GM19023 (cell line): ENCODE measurements at regions not wholly inside any gene's neighbourhood (a gene's known extent, or its start where the extent isn't known, plus 50 kb on each side); places are given as distances from the start of the nearest gene placed in this dataset.

Experiments
- ATAC-seq: cut with Tn5 transposase; IDR thresholded peaks from one replicate; pipeline ENCODE4 v1.9.1; 2021; ENCODE audit warnings: mild to moderate bottlenecking, moderate library complexity; ENCODE audit not compliant: unreplicated experiment

DNA sequence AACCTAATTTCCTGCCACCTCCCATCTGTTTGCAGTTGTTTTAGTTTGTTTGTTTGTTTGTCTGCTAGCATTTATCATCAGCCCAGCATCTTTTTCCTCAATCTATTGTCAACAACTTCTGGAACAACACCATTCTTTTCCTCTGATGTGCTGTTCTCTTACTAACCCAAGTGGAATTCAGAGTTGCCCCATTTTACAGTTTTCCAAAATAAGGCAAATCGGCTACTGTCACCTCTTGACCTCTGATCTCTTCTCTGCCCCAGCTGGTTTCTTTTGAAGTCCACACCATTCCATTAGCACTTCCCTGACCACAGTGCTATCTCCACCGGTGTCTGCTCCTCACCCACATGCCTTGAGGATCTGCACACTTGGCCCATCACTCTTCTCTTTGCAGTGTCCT, 102.4 kb downstream of the EFNB2 start:
- no peak for ATAC-seq

DNA sequence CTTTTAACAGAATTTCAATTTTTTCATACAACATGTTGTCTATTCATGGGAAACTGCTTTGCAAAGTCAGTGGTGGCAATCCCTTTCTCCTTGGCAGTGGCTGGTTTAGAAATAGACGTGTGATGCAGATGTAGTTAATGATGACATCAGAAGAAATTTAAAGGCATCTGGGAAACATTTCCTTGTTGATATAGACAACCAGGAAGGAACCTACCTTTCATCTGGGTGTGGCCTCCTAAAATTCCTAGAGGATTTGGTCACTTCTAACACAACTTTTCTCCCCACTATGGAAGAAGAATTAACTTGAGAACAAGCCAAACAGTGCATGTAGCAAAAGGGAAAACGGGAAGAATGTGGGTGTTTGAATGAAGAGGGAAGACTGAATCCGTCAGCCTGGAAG, 102.8 kb downstream of the EFNB2 start:
- no peak for ATAC-seq

DNA sequence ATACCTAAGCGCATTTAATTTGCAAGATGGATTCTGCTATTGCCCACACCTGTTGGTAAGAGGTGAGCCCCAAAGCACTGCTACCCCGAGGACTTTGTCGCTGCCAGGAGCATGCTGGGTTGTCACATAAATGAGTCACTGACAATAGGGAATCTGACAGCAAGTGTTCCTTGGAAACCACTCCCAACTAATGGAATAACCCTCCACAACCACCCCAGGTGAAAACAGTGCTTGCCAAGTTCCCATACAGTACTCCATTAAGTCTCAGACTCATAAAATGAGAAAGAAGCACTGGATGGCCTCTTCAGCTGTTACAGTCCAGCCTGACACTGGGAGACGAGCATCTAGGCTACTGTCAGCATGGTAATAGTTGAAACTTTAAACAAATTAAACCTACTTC, 108.6 kb downstream of the EFNB2 start:
- no peak for ATAC-seq

DNA sequence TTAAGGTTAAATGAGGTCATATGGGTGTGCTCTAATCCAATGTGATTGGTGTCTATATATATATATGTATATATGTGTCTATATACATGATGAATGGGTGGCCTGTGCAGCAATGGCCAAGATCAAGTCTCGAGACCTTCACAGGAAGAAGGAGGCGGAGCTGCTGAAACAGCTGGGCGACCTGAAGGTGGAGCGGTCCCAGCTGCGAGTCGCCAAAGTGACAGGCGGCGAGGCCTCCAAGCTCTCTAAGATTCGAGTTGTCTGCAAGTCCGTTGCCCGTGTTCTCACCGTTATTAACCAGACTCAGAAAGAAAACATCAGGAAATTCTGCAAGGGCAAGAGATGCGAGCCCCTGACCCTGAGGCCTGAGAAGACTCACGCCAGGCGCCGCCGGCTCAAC, 109.8 kb downstream of the EFNB2 start:
- ATAC-seq: no peak

DNA sequence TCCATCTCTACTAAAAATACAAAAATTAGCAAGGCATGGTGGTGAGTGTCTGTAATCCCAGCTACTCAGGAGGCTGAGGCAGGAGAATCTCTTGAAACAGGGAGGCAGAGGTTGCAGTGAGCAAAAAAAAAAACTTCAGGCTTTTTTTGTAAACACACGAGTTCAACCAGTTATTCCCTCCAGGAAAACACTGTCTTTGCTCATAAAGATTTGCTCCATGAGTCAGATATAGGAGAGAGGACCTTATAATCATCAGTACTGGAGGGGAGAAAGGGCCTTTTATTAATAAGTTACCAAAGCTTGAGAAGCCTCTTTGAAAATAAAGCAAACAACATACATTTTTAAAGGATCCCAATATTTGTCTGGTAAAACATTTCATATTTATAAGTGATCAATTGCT, 110.7 kb downstream of the EFNB2 start:
- no peak for ATAC-seq

DNA sequence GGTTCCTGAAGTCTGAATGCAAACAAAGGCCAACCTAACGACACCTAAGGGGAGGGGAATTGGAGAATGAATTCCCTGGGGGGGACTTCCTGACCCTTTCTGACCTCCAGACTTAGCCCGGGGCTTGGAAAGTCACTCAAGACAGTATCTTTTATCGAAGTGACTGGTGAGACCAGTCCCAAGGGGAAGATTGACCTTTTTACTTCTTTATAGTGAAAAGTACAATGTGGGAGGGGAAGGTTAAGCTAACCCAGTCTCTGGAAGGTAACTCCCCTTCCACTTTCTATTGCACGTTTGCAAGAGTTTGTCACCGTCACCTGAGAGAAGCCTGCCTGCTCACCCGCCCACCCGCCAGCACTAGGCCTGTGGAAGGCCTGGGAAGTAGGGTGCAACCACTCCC, 111.9 kb downstream of the EFNB2 start:
- ATAC-seq: no peak

DNA sequence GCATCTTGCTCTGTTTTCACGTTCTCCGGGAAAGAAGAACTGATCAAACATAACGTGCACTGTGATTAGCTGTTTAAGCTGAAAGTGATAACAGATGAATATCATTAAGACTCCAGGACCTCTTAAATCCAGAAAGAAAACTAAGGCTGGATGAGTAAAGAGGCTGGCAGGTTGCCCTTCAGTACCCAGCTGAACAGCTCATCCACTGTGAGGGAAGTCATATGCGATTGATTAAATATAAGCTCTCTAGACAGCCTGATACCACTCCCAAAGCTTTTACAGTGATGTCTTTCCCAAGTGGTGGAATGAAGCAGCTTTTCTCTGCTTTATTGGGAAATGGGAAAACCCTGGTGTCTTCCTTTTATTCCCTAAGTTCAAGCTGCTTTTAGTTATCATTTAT, 116.9 kb downstream of the EFNB2 start:
- no peak for ATAC-seq

DNA sequence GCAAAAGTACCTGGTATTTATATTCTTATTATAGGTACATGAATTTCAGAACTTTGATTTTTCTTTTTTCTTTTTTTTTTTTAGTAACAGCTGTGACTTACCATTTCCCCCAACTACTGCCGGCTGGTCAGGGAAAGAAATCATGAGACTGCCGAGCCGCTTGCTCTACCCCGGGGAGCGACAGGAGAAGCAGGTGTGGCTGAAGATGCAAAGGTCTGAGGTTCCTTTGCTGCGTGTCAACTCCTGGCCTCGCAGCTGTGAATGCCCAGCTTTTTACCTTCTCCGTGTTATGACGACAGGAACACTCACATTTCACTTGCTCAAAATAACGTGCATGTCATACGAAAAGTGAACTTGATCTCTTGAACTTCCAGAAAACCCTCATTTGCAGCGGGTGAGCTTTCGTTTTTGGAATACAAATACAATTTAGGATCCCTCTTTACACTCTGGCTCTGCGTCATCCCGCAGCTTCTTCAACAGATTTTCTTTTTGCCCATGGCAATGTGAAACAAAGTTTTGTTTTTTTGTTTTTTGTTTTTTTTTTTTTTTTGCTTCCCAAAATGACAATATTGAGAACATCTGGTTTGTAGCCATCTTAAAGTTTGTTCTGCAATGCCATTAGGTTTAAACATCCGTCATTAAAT, 117.9 kb downstream of the EFNB2 start:
- ATAC-seq: no peak

DNA sequence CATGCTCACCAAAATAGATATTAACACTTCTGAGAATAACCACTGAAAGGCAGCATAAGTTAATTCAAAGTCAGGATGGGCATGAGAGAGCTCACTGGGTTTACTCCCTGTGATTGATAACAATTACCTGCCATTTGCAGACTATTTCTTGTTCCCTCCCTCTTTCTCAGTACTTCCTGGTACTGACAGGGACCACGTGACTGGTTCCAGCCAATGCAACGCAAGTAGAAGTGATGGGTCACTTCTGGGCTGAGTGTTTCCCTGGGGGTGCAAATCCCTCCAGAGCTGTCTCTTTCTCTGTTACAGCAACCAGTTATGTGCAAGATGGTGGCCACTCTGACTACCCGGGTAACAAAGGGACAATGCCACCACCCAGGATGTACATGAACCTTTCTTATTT, 118.8 kb downstream of the EFNB2 start:
- ATAC-seq: no peak

DNA sequence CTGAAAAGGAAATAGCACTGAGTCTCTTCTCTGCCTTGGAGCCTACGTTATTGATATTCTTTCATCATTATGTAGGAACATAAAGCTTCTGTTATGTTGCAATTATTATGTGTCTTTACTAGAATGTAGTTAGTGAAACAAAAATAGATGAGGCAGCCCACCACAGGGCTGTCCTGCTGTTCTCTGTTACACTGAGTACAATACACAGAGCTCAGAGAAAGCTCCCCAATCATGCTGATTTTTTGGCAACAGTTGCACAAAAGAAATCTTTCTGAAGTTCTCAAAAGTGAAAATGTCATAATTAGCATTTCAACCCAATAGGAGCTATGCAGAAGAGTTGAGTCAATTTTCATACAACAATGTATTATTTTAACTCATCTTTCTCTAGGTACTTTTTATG, 119.5 kb downstream of the EFNB2 start:
- ATAC-seq: no peak

DNA sequence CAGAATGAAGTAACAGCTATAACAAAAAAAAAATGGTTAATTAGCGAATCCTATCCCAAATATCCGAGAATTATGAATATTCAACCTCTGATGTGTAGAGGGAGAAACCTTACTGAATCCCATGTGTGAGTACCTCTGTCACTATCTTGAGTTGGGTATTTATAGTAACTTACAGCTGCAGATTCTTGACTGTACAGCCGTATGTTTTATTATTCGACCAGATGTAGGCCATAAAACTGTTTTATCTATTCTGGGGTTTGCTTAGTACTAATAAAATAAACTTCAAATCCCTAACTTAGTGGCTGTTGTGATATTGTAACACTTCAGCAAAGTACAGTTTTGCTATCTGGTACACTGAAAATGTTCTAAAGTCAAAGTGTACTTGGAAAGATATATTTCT, 120.0 kb downstream of the EFNB2 start:
- ATAC-seq: no peak

DNA sequence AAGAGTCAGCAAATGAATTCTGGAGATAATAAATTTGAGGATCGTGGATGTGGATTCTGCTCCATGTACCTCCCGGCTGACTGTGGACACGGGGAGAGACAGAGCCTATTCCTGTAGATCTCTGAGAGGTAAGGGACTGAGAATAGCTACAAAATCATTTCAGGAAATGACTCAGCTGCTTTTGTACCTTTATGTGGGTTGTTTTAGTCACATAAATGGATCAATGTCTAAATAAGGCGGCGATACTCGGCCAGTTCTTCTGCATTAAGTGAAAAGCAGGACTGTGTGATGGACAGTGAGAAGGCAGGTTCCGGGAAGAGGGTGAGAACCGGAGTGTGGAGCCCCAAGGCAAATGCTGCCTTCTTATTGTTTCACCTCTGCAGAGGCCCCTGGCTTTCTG, 128.1 kb downstream of the EFNB2 start:
- ATAC-seq: no peak

DNA sequence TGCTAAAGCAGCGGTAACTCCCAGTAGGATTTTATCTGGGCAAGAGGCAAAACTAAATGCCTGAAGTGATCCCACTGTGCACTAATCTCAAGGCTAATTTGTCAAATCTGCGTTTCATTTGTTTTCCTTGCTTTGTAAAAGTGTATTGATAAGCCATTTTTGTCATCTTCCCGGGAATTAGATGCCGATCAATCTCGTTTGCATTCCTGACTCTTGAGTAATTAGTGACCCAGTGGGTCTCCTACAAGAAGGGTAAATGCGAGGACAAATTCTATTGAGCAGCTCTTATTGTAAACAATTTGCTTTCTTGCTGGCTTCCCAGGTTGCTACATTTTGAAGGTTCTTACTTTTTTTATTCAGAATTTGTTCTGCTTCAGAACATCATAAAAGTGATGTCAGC, 129.7 kb downstream of the EFNB2 start:
- no peak for ATAC-seq

DNA sequence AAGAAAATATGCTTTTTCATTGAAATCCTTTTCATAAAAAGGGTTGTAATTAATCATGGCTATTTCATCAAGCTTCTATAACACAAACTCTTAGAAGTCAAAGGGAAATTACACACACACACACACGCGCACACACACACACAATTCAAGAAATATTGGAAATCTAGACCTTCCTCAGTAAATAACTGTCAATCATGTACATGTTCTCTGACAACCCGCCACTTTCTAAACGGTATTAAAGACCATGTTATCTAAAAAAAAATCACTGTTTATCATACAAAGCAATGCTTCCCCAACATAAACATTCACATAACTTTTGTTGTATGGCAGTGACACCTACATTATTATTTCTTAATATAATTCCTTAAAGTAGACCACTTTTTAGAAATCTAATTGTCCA, 132.2 kb downstream of the EFNB2 start:
- ATAC-seq: no peak

DNA sequence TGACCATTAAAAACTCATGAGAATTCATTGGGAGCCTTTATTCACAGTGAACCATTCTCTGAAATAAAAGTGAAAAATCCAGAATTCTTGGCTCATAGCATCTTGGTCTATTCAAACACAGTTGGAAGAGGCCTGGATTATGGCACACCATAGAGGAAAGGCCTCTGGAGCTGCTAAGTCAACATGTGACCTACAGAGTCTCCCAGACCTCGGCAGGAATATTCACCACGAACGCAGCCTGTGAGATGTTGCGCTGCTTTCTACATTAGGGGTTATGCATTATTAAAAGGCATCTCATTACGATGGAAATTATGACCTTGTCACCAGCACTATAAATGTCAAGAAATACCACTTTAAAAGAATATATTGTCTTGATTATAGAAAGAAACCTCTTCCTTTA, 132.6 kb downstream of the EFNB2 start:
- no peak for ATAC-seq

DNA sequence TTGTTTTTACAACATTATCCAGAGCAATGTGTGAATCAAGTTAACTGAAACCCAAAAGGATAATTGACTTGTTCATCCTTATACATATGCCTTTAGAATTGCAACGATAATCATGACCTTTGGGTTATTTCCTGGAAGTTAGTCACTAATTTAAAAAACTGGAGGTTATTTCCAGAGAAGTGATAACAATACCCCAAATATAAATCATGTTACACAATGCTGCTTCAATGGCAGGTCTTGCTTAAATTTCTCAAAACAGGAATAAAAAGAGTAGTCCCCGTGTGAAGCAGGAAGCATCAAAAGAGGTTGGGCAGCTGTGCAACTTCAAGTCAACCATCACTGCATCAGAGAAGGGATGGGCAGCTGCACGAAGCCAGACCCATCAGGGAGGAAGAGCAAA, 134.4 kb downstream of the EFNB2 start:
- ATAC-seq: no peak

DNA sequence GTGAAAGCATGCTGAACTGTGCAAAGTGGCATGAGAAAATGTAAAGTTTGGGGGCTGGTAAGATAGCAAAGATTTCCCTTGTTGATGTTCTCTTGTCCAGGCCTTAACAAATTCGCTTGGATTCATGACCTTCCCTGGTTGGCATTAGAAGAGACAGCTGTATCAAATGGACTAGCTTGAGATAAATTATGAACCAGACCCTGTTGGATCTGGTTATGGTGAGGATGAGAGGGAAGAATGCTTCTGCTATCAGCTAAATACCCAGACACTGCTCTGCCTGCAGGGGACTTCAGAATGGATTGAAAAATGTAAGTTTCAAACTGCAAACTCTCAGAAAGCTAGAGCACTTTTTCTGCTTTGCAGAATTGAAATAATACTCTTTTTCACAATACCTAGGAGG, 135.2 kb downstream of the EFNB2 start:
- no peak for ATAC-seq

DNA sequence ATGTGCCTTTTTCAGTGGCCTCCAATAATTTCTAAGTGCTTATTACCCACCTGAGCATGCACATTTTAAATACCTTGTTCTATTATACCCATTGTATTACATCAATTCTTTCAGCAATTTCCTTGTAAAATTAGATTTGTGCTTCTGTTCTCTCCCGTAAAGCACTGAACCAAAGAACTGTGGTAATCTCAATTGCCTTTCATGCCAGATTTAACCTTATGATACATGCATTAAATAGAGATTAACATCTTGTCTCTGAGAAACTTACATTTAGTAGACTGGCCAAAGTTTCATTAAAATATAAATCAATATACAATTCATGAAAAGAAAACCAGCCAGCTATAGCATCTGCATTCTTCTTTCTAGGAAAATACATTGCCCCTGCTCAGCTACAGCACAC, 137.2 kb downstream of the EFNB2 start:
- ATAC-seq: no peak

DNA sequence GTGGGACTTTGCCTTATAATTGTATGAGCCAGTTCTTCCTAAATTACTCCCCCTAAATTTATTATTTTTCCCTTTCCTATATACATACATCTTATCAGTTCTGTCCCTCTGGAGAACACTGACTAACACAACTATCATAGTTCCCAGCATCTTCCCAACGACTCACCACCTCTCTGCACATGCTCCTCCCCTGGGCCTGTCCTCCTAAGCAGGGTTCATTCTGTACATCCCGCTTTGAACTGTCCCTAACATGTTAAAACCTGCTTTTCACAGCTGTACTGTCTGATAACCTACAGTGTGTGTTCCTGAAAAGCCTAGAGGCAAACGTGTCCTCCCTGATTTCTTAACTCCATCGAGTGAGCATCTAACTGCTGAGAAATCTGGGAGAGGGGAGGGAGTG, 141.7 kb downstream of the EFNB2 start:
- ATAC-seq: no peak

DNA sequence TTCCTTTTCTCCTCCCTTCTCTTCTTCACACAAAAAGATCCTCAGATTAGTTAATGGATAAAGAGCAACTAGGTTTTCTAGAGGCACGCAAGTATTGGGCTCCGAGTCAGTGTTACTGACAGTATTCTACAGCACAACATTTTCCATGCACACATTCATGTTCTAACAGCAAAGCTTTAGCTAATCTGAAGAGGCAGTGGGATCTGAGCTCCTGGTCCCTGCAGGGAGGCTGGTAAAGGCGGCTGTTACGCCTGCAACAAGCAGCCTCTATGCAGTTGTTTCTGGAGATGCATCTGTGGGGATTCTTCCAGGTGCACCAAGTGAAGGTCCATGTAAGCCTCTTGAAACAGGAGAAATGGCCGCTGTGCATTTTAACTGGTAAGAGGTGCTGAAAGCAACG, 143.8 kb downstream of the EFNB2 start:
- no peak for ATAC-seq

DNA sequence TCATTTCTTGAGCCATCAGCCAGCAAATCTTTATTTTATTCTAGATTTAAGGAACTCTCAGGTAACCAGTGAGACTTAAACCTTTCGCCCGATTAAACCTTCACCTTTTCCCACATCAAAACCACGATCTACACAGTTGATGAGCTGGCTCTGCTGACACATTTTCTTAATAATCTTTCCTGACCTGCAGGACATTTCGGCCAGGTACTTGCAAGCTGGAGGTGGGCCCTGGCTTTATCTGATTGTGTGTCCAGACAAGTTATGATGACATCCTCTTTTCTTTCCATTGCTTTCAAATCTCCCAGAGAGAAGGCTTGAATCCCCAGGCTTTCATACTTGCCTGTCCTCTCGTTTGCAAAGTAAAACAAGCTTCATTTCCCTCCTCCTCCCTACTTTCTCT, 144.2 kb downstream of the EFNB2 start:
- ATAC-seq: no peak

DNA sequence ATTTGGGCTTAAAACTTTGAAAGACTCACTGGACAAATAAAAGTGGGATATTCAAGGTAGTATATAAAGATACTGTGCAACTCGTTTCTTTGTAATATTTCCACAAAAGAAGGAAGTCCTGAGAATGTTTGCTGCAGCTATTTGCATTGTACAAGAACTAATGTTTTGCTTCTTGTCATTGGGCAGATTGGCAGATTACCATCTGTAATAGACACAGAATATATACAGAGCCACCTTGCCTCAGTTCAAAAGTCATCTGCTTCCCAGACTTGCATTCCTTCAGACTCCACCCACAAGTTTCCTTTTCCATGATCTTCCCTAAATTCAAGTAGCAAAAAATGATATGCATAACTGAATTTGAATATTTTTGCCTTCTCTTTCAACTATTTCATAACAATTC, 145.1 kb downstream of the EFNB2 start:
- ATAC-seq: no peak

DNA sequence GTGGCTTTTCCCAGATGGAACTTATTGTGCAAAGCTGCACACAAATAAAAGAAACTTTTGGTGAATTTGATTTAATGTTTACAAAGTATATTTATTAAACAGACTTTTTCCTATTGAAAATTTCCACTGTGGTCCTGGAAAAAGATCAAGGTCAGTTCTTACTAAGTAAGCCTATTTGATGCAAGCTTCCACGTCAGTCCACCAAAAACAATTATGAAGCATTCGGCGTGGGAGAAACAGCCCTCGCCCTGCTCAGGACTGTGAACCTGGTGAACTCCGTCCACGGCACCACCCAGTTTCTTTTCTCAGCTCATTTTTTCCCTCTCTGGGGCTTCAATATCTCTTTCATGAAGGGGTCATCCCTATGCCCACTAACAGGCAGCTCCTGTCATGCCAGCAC, 149.8 kb downstream of the EFNB2 start:
- no peak for ATAC-seq

DNA sequence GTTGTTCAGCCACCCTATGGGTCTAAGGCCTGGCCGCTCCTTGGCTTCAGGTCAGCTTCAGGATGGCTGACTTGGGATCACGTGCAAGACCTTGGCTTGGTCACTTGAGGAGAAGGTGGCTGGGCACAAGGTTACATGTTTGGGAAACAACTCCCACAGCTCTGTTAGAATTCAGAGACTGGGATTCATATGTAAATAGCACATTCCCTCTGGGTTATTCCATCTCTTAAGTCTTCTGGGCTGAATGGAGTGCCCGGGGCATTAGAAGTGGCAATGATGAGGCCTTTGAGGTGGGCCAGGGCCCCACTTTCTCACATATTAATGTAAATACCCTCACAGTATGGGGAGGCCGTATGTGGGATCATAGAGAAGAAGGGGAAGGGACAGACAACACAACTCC, 150.9 kb downstream of the EFNB2 start:
- no peak for ATAC-seq
